ENCODE measurements at regions not wholly inside any gene's neighbourhood (a gene's known extent, or its start where the extent isn't known, plus 50 kb on each side); places are given as distances from the start of the nearest gene placed in this dataset.
A peak's percentile ranks its signal among the peaks of the same experiment; 100 is the strongest.

- no peak for TF ChIP-seq CTCF (IDR thresholded peaks at IDR 0.05)
Observed at GRCh38 chr13:23488442-23488841, 54.9 kb upstream of the SACS start.

GRCh38 chr13:23496255-23496654, 62.8 kb upstream of the SACS start:
- DNase-seq (ENCODE audit: low spot score), result no peak
- ATAC-seq (ENCODE audit: low FRiP score), result no peak
- no peak for TF ChIP-seq CTCF (IDR thresholded peaks at IDR 0.05)

More at GRCh38 chr13:23488442-23488841, 54.9 kb upstream of the SACS start:
- ATAC-seq (ENCODE audit: low FRiP score) (no peak), DNase-seq (ENCODE audit: low spot score) (no peak)

GRCh38 chr13:23497191-23497590, 63.7 kb upstream of the SACS start:
- no peak for ATAC-seq (ENCODE audit: low FRiP score)
- DNase-seq (ENCODE audit: low spot score), result no peak
- TF ChIP-seq CTCF (IDR thresholded peaks at IDR 0.05), result no peak

GRCh38 chr13:23500849-23501248, 67.3 kb upstream of the SACS start:
- TF ChIP-seq CTCF (IDR thresholded peaks at IDR 0.05), result no peak
- ATAC-seq (ENCODE audit: low FRiP score), result no peak
- DNase-seq (ENCODE audit: low spot score), result no peak

GRCh38 chr13:23504180-23504579, 66.0 kb upstream of the TNFRSF19 start:
- TF ChIP-seq CTCF (IDR thresholded peaks at IDR 0.05), result no peak
- ATAC-seq (ENCODE audit: low FRiP score) (no peak), DNase-seq (ENCODE audit: low spot score) (no peak)

- ATAC-seq (ENCODE audit: low FRiP score) (peak; percentile 72), DNase-seq (ENCODE audit: low spot score) (no peak)
- TF ChIP-seq CTCF (IDR thresholded peaks at IDR 0.05), result no peak
Observed at GRCh38 chr13:23505007-23505406, 65.2 kb upstream of the TNFRSF19 start.

- ATAC-seq (ENCODE audit: low FRiP score), result no peak
- no peak for TF ChIP-seq CTCF (IDR thresholded peaks at IDR 0.05)
- no peak for DNase-seq (ENCODE audit: low spot score)
Observed at GRCh38 chr13:23506071-23506806, 64.0 kb upstream of the TNFRSF19 start.

Measured in omental fat pad (tissue), 3 donors.